ENCODE measurements at regions not wholly inside any gene's neighbourhood (a gene's known extent, or its start where the extent isn't known, plus 50 kb on each side); places are given as distances from the start of the nearest gene placed in this dataset.
"Not testable (repeated sequence)": the region's sequence is repeated elsewhere in the genome, so short reads cannot be mapped to it uniquely, and the experiment has no call there.

DNA sequence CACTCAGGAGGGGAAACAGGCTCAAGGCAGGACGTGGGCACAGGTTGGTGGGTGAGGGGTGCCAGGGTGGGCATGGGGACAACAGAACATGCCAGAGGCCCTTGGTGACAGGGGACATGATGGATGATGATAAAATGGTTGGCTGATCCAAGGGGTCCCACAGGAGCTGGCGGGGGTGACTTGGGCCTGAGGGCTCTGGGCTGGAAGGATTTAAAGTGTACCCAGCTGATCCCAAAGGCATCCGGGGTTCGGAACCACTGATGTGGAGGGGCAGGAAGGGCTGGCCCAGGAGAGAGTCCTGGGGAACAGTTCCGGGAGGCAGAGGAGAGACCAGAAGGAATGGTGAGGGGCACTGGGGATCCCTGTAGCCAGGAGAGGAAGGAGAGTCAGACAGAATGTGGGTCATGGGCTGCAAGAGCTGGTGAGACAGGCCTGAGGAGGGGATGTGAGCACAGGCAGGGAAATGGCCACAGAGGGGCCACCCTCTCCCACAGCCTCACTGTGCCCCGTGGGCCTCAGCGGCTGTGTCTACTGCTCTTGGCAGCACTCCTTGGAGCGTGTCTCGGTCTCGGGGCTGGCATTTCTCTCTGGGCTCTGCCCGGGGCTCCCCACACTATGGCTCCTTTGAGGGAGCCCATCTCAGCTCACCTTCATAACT, 70.7 kb upstream of the PTPN20 start:
- H3K36me3 ChIP-seq (ENCODE audit: insufficient read depth, low read length); H3K27me3 ChIP-seq (ENCODE audit: insufficient read depth, low read length); H3K4me1 ChIP-seq (ENCODE audit: insufficient read depth, low read length); H3K4me3 ChIP-seq (ENCODE audit: low read length); H3K27ac ChIP-seq (ENCODE audit: low read depth, low read length); H3K9me3 ChIP-seq (ENCODE audit: insufficient read depth, low read depth, low read length); H3K9ac ChIP-seq (ENCODE audit: low read depth, low read length): not testable (repeated sequence)
- 94% methylated on average over 4 of the region's 11 CpGs for WGBS

GRCh38 chr10:46841051-46841593, 70.1 kb upstream of the PTPN20 start:
- 82% methylated on average over 6 of the region's 10 CpGs for WGBS
- H3K4me3 ChIP-seq (ENCODE audit: low read length); H3K9me3 ChIP-seq (ENCODE audit: insufficient read depth, low read depth, low read length); H3K4me1 ChIP-seq (ENCODE audit: insufficient read depth, low read length); H3K36me3 ChIP-seq (ENCODE audit: insufficient read depth, low read length); H3K9ac ChIP-seq (ENCODE audit: low read depth, low read length); H3K27me3 ChIP-seq (ENCODE audit: insufficient read depth, low read length); H3K27ac ChIP-seq (ENCODE audit: low read depth, low read length): not testable (repeated sequence)

DNA sequence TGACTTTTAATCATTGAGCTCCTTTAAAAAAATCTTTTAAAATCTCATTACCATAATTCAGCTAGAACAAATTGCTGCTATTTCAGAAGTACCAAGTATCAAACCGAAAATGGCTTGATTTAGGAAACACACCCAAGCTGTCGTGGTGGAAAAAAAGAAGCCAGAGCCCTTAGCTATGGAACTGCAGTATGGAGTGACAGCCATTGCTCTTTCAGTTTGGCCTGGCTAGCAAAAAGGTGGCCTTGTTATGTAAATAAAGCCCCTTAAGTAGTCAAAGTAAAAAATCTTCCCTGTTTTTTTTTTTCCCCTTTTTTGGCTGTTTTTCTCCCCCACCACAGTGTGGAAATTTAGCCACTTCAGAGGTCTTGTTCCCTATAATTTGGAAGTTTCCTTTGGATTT, 66.0 kb upstream of the PTPN20 start:
- H3K9ac ChIP-seq (ENCODE audit: low read depth, low read length); H3K36me3 ChIP-seq (ENCODE audit: insufficient read depth, low read length); H3K4me3 ChIP-seq (ENCODE audit: low read length); H3K4me1 ChIP-seq (ENCODE audit: insufficient read depth, low read length); H3K27me3 ChIP-seq (ENCODE audit: insufficient read depth, low read length); H3K9me3 ChIP-seq (ENCODE audit: insufficient read depth, low read depth, low read length); H3K27ac ChIP-seq (ENCODE audit: low read depth, low read length): not testable (repeated sequence)
- no CpG with 5 or more reads among the region's 2 CpGs for WGBS

GRCh38 chr10:46845640-46846039, 65.6 kb upstream of the PTPN20 start:
- H3K4me3 ChIP-seq (ENCODE audit: low read length); H3K9ac ChIP-seq (ENCODE audit: low read depth, low read length); H3K27me3 ChIP-seq (ENCODE audit: insufficient read depth, low read length); H3K4me1 ChIP-seq (ENCODE audit: insufficient read depth, low read length); H3K36me3 ChIP-seq (ENCODE audit: insufficient read depth, low read length); H3K9me3 ChIP-seq (ENCODE audit: insufficient read depth, low read depth, low read length); H3K27ac ChIP-seq (ENCODE audit: low read depth, low read length): not testable (repeated sequence)
- WGBS, result no CpG with 5 or more reads among the region's 6 CpGs

- not testable (repeated sequence) for H3K9ac ChIP-seq (ENCODE audit: low read depth, low read length); H3K27ac ChIP-seq (ENCODE audit: low read depth, low read length); H3K36me3 ChIP-seq (ENCODE audit: insufficient read depth, low read length); H3K4me3 ChIP-seq (ENCODE audit: low read length); H3K4me1 ChIP-seq (ENCODE audit: insufficient read depth, low read length); H3K9me3 ChIP-seq (ENCODE audit: insufficient read depth, low read depth, low read length); H3K27me3 ChIP-seq (ENCODE audit: insufficient read depth, low read length)
- 100% methylated on average over 1 of the region's 1 CpG for WGBS
These were observed 50.5 kb upstream of the PTPN20 start for GRCh38 chr10:46860753-46861152.
